Endothelial cell of umbilical vein (primary cell): ENCODE measurements at regions not wholly inside any gene's neighbourhood (a gene's known extent, or its start where the extent isn't known, plus 50 kb on each side); places are given as distances from the start of the nearest gene placed in this dataset.

Experiments used
- BruUV-seq: library from RNA; stranded (reverse); fragments of 400-500 nt; replicated peaks from 2 replicates; lab custom pipeline; 2021; lab: Mats Ljungman, UMichigan
- CTCF ChIA-PET: fragments of 300-600, 350-600 bp; sonication (Branson Sonifier 250); formaldehyde crosslinking; loops from one replicate; lab custom pipeline; 2021; ENCODE audit warnings: antibody characterized with exemption, inconsistent platforms; lab: Charles Lee
- POLR2A ChIA-PET: fragments of 300-600, 350-600 bp; sonication (Branson Sonifier 250); formaldehyde crosslinking; loops from one replicate; lab custom pipeline; 2021; ENCODE audit warnings: antibody characterized with exemption, inconsistent platforms; lab: Charles Lee
- DNase-seq: peaks from one replicate; pipeline ENCODE4 v3.0.0-alpha.2; 2011; ENCODE audit warnings: low read depth, low spot score
- FAIRE-seq: peaks from 2 replicates; lab custom pipeline; 2011; peaks lifted over from hg19 to GRCh38; lab: Jason Lieb, UNC
- H2AFZ ChIP-seq: 2 replicates; pipeline ENCODE4 v1.6.0; 2012; ENCODE audit warnings: low read depth, low read length, control low read depth, inconsistent platforms
- H3K27ac ChIP-seq: 2 replicates; pipeline ENCODE4 v1.5.1; 2011; ENCODE audit warnings: low read depth, mild to moderate bottlenecking, control low read depth, low read length, moderate library complexity; ENCODE audit not compliant: insufficient read depth
- H3K27me3 ChIP-seq, 2 experiments: 2 replicates each; pipeline versions ENCODE4 v1.6.0 to v1.6.1; 2011; ENCODE audit warnings: low read length in 2 of 2, mixed read lengths in 1 of 2; ENCODE audit not compliant: control insufficient read depth in 2 of 2, insufficient read depth in 2 of 2
- H3K36me3 ChIP-seq, 2 experiments: 2 replicates in 1 of 2; 3 replicates in 1 of 2; pipeline ENCODE4 v1.5.1; 2011; ENCODE audit warnings: low read length in 2 of 2, mild to moderate bottlenecking in 1 of 2, moderate library complexity in 1 of 2; ENCODE audit not compliant: control insufficient read depth in 2 of 2, insufficient read depth in 2 of 2; ENCODE audit errors: extremely low read depth in 1 of 2
- H3K4me1 ChIP-seq: 3 replicates; pipeline ENCODE4 v1.5.1; 2011; ENCODE audit warnings: mild to moderate bottlenecking, low read length; ENCODE audit not compliant: control insufficient read depth, insufficient read depth; ENCODE audit errors: extremely low read depth
- H3K4me2 ChIP-seq: 2 replicates; pipeline ENCODE4 v1.6.1; 2011; ENCODE audit warnings: low read length, control low read depth, mixed read lengths; ENCODE audit not compliant: insufficient read depth
- H3K4me3 ChIP-seq, 3 experiments: fragments of 200-600 bp in 1 of 3; sonication (generic), shearing (Covaris generic) in 1 of 3; replicated peaks in 1 of 3; 2 replicates each; pipeline ENCODE4 v1.5.1; 2011 to 2016; ENCODE audit warnings: control low read depth in 3 of 3, low read length in 3 of 3, mild to moderate bottlenecking in 2 of 3, inconsistent platforms in 1 of 3, low read depth in 1 of 3, moderate library complexity in 1 of 3; ENCODE audit not compliant: insufficient read depth in 1 of 3
- H3K79me2 ChIP-seq: 2 replicates; pipeline ENCODE4 v1.6.0; 2012; ENCODE audit warnings: low read length, inconsistent platforms; ENCODE audit not compliant: control insufficient read depth, insufficient read depth
- H3K9ac ChIP-seq: replicated peaks from 2 replicates; pipeline ENCODE3; 2011; ENCODE audit warnings: low read length, control low read depth; ENCODE audit not compliant: insufficient read depth; ENCODE audit errors: extremely low read depth
- H3K9me1 ChIP-seq: replicated peaks from 3 replicates; pipeline ENCODE4 v1.6.0; 2011; ENCODE audit warnings: mild to moderate bottlenecking, low read length; ENCODE audit not compliant: control insufficient read depth, insufficient read depth; ENCODE audit errors: extremely low read depth
- H3K9me3 ChIP-seq: replicated peaks from 2 replicates; pipeline ENCODE4 v1.5.1; 2012; ENCODE audit warnings: low read length, inconsistent platforms; ENCODE audit not compliant: control insufficient read depth, insufficient read depth
- H4K20me1 ChIP-seq: replicated peaks from 2 replicates; pipeline ENCODE3; 2011; ENCODE audit warnings: mild to moderate bottlenecking, low read length; ENCODE audit not compliant: control insufficient read depth, insufficient read depth; ENCODE audit errors: extremely low read depth
- EZH2 ChIP-seq: IDR thresholded peaks from 2 replicates; pipeline ENCODE4 v1.6.1; 2012; ENCODE audit warnings: borderline replicate concordance, low read depth, mild to moderate bottlenecking, moderate library complexity, low read length, inconsistent platforms; ENCODE audit not compliant: severe bottlenecking
- FOS ChIP-seq: IDR thresholded peaks from 2 replicates; pipeline ENCODE4 v1.6.1; 2011; ENCODE audit warnings: mild to moderate bottlenecking, low read length, moderate library complexity, borderline replicate concordance; ENCODE audit not compliant: insufficient read depth
- GATA2 ChIP-seq: IDR thresholded peaks from 2 replicates; pipeline ENCODE4 v1.7.0; 2011; ENCODE audit warnings: low read depth, mild to moderate bottlenecking, moderate library complexity, mixed read lengths, low read length; ENCODE audit not compliant: insufficient read length, insufficient read depth
- JUN ChIP-seq: IDR thresholded peaks from 2 replicates; pipeline ENCODE4 v1.6.1; 2011; ENCODE audit warnings: borderline replicate concordance, low read depth; ENCODE audit not compliant: insufficient read length, insufficient read depth
- MYC ChIP-seq: IDR thresholded peaks from one replicate; pipeline ENCODE4 v1.6.1; 2011; ENCODE audit warnings: mild to moderate bottlenecking, low read depth, low read length
- POLR2A ChIP-seq: IDR thresholded peaks from 2 replicates; pipeline ENCODE4 v1.6.1; 2012; ENCODE audit warnings: low read depth, mild to moderate bottlenecking, control low read depth, low read length
- POLR2AphosphoS5 ChIP-seq: IDR thresholded peaks from 2 replicates; pipeline ENCODE4 v1.6.1; 2012; ENCODE audit warnings: low read depth, mild to moderate bottlenecking, control low read depth, low read length, moderate library complexity; ENCODE audit not compliant: insufficient read depth
- dilution Hi-C: fragments of 300-500 bp; cut with MboI; formaldehyde crosslinking; loops from one replicate; pipeline ENCODE4 v1.15.0; 2019; ENCODE audit warnings: low sequenced_read_pairs; ENCODE audit not compliant: extremely low pct_ligation_motif_present
- intact Hi-C: fragments of 100-400 bp; cut with micrococcal nuclease; formaldehyde crosslinking; loops from one replicate; pipeline ENCODE4 v1.10.0; 2022
- TF ChIP-seq, protein P1 (sequence below), 2 donors: IDR thresholded peaks; 1 replicate in 1 of 2; 2 replicates in 1 of 2; pipeline ENCODE4 v1.5.1; 2011; ENCODE audit warnings: low read length in 2 of 2, mild to moderate bottlenecking in 2 of 2, moderate library complexity in 2 of 2, control low read depth in 1 of 2, inconsistent platforms in 1 of 2, low read depth in 1 of 2; ENCODE audit not compliant: insufficient read depth in 1 of 2; ENCODE audit errors: extremely low read depth in 1 of 2

DNA sequence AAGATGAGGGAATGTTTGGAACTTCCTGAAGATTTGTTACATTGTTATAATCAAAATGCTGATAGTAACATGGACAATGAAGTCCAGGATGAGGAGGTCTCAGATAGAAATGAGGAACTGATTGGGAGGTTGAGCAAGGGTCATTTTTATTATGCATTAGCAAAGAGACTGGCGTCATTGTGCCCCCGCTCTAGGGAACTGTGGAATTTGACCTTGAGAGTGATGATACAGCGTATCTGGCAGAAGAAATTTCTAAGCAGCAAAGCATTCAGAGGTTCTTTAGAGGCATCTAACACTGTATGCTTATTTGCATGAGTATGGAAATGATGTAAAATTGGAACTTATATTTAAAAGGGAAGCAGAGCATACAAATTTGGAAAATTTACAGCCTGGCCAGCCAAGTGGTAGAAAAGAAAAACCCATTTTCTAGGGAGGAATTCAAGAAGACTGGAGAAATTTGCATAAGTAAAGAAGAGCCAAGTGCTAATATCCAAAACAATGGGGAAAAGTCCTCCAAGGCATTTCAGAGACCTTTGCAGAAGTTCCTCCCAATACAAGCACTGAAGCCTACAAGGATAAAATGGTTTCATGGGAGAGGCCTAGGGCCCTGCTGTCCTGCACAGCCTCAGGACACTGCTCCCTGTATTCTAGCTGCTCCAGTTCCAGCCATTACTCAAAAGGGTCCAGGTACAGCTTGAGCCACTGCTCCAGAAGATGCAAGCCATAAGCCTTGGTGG lies 483.0 kb upstream of the NDST4 start:
- Histone ChIP-seq H4K20me1 (no peaks in the 10 kb centered on the region), H3K9me3 (peaks cover 4% of the 10 kb centered on the region), H3K36me3 (no peaks in the 10 kb centered on the region), H2AFZ (no peak overlapping the region), H3K9ac (no peak overlapping the region), H3K4me1 (no peaks in the 10 kb centered on the region), H3K27ac (no peak overlapping the region), H3K4me2 (no peak overlapping the region), H3K27me3 (no peaks in the 10 kb centered on the region), H3K79me2 (no peaks in the 10 kb centered on the region), H3K4me3 (no peak overlapping the region), H3K9me1 (no peaks in the 10 kb centered on the region)
- intact Hi-C loops (no loop called here), dilution Hi-C loops (no loop called here)
- TF ChIP-seq MYC (no peak), POLR2AphosphoS5 (no peak), GATA2 (no peak), EZH2 (no peak), JUN (no peak), FOS (no peak), POLR2A (no peak)
- TF ChIP-seq, protein P1, sequence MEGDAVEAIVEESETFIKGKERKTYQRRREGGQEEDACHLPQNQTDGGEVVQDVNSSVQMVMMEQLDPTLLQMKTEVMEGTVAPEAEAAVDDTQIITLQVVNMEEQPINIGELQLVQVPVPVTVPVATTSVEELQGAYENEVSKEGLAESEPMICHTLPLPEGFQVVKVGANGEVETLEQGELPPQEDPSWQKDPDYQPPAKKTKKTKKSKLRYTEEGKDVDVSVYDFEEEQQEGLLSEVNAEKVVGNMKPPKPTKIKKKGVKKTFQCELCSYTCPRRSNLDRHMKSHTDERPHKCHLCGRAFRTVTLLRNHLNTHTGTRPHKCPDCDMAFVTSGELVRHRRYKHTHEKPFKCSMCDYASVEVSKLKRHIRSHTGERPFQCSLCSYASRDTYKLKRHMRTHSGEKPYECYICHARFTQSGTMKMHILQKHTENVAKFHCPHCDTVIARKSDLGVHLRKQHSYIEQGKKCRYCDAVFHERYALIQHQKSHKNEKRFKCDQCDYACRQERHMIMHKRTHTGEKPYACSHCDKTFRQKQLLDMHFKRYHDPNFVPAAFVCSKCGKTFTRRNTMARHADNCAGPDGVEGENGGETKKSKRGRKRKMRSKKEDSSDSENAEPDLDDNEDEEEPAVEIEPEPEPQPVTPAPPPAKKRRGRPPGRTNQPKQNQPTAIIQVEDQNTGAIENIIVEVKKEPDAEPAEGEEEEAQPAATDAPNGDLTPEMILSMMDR (IDR thresholded peaks at IDR 0.05; ENCODE audit: extremely low read depth in 1 of 2, insufficient read depth in 1 of 2, low read depth in 1 of 2, low read length in 2 of 2) = no peak
- DNase-seq (no peak), FAIRE-seq (no peak)
- no TSS peak for BruUV-seq
- POLR2A ChIA-PET = no interaction called here
- CTCF ChIA-PET = no interaction called here
